Prostate gland (tissue), 2 donors: ENCODE measurements at regions not wholly inside any gene's neighbourhood (a gene's known extent, or its start where the extent isn't known, plus 50 kb on each side); places are given as distances from the start of the nearest gene placed in this dataset.

ENCODE experiments used
- DNase-seq: peaks from one replicate; pipeline ENCODE4 v3.0.0-alpha.2; 2019; ENCODE audit warnings: low spot score
- H3K27ac ChIP-seq, 2 donors: fragments of 200-600 bp; sonication (generic); 2 replicates each; pipeline ENCODE4 v1.5.1; 2017 to 2019
- H3K27me3 ChIP-seq: fragments of 200-600 bp; sonication (generic); replicated peaks from 2 replicates; pipeline ENCODE4 v1.5.1; 2019; ENCODE audit not compliant: insufficient read depth
- H3K36me3 ChIP-seq, 2 donors: fragments of 200-600 bp; sonication (generic); 1 replicate in 1 of 2; 2 replicates in 1 of 2; pipeline versions ENCODE4 v1.5.1 to v1.8.1; 2017 to 2019
- H3K4me1 ChIP-seq: fragments of 200-600 bp; sonication (generic); replicated peaks from 2 replicates; pipeline ENCODE4 v1.5.1; 2019
- H3K4me3 ChIP-seq, 2 donors: fragments of 200-600 bp; sonication (generic); 2 replicates each; pipeline ENCODE4 v1.5.1; 2017 to 2019
- H3K9me3 ChIP-seq: fragments of 200-600 bp; sonication (generic); 2 replicates; pipeline ENCODE4 v1.5.1; 2017
- CTCF ChIP-seq, 4 experiments: fragments of 200-600 bp in 2 of 4; fragments of 450-650 bp in 2 of 4; sonication (generic) in 2 of 4; IDR thresholded peaks; 1 replicate in 3 of 4; 2 replicates in 1 of 4; pipeline ENCODE4 v1.5.1; 2016 to 2019; ENCODE audit warnings: antibody characterized with exemption in 4 of 4, mild to moderate bottlenecking in 2 of 4, moderate library complexity in 2 of 4
- POLR2A ChIP-seq: fragments of 450-650 bp; IDR thresholded peaks from one replicate; pipeline ENCODE4 v1.6.1; 2016; ENCODE audit warnings: antibody characterized with exemption, mild to moderate bottlenecking
- POLR2AphosphoS5 ChIP-seq: sonication (generic); formaldehyde crosslinking; IDR thresholded peaks from one replicate; pipeline ENCODE4 v1.6.1; 2017; ENCODE audit warnings: antibody characterized with exemption
- WGBS: methylation state at CpG from one replicate; pipeline ENCODE4 v1.1.5; 2018; 5-methylcytosine and 5-hydroxymethylcytosine counted together
- intact Hi-C: fragments of 100-400 bp; cut with DNase I; formaldehyde crosslinking; loops from one replicate; pipeline ENCODE4 v1.14.2; 2022

GRCh38 chr2:122135021-122135937 is 379.8 kb downstream of the TSN start:
- Histone ChIP-seq H3K9me3 (no peaks in the 10 kb centered on the region), H3K27ac (no peak overlapping the region), H3K27me3 (no peaks in the 10 kb centered on the region), H3K36me3 (no peaks in the 10 kb centered on the region), H3K4me3 (no peak overlapping the region), H3K4me1 (no peaks in the 10 kb centered on the region)
- 79% methylated on average over 10 of the region's 10 CpGs for WGBS
- TF ChIP-seq CTCF (IDR thresholded peaks at IDR 0.05) (no peak), POLR2A (no peak), POLR2AphosphoS5 (no peak)
- DNase-seq = no peak
- intact Hi-C loops = no loop called here

GRCh38 chr2:122136056-122136455 is 380.6 kb downstream of the TSN start:
- Histone ChIP-seq H3K36me3 (no peaks in the 10 kb centered on the region), H3K9me3 (no peaks in the 10 kb centered on the region), H3K27ac (no peak overlapping the region), H3K4me1 (no peaks in the 10 kb centered on the region), H3K4me3 (no peak overlapping the region), H3K27me3 (no peaks in the 10 kb centered on the region)
- 44% methylated on average over 2 of the region's 2 CpGs for WGBS
- no peak for TF ChIP-seq POLR2AphosphoS5
- no peak for TF ChIP-seq CTCF (IDR thresholded peaks at IDR 0.05)
- TF ChIP-seq POLR2A = no peak
- DNase-seq = no peak
- intact Hi-C loops = no loop called here

GRCh38 chr2:122138561-122138960 is 383.1 kb downstream of the TSN start:
- DNase-seq = no peak
- Histone ChIP-seq H3K27ac (no peak overlapping the region), H3K4me1 (no peaks in the 10 kb centered on the region), H3K9me3 (no peaks in the 10 kb centered on the region), H3K36me3 (no peaks in the 10 kb centered on the region), H3K27me3 (no peaks in the 10 kb centered on the region), H3K4me3 (no peak overlapping the region)
- TF ChIP-seq POLR2AphosphoS5 (no peak), CTCF (IDR thresholded peaks at IDR 0.05) (no peak), POLR2A (no peak)
- WGBS = 78% methylated on average over 7 of the region's 7 CpGs
- intact Hi-C loops = no loop called here

GRCh38 chr2:122139739-122140420 is 384.4 kb downstream of the TSN start:
- intact Hi-C loops = no loop called here
- Histone ChIP-seq H3K27me3 (no peaks in the 10 kb centered on the region), H3K9me3 (no peaks in the 10 kb centered on the region), H3K27ac (no peak overlapping the region), H3K36me3 (no peaks in the 10 kb centered on the region), H3K4me3 (no peak overlapping the region), H3K4me1 (no peaks in the 10 kb centered on the region)
- WGBS = 78% methylated on average over 11 of the region's 11 CpGs
- TF ChIP-seq POLR2AphosphoS5 (no peak), POLR2A (no peak), CTCF (IDR thresholded peaks at IDR 0.05) (no peak)
- no peak for DNase-seq
